Tibial nerve (tissue), 4 donors: ENCODE measurements at regions not wholly inside any gene's neighbourhood (a gene's known extent, or its start where the extent isn't known, plus 50 kb on each side); places are given as distances from the start of the nearest gene placed in this dataset.

ENCODE experiments used
- DNase-seq, 2 donors: peaks; one replicate each; pipeline ENCODE4 v3.0.0-alpha.2; 2019; ENCODE audit warnings: low spot score in 2 of 2
- H3K27ac ChIP-seq, 4 donors: fragments of 200-600 bp; sonication (generic) in 3 of 4; one replicate each; pipeline ENCODE4 v1.5.1; 2017 to 2019; ENCODE audit warnings: mild to moderate bottlenecking in 1 of 4
- H3K27me3 ChIP-seq, 2 donors: fragments of 200-600 bp; sonication (generic) in 1 of 2; one replicate each; pipeline versions ENCODE4 v1.5.1 to v1.6.0; 2017 to 2019
- H3K36me3 ChIP-seq, 3 donors: fragments of 200-600 bp; sonication (generic); one replicate each; pipeline ENCODE4 v1.5.1; 2018 to 2019
- H3K4me1 ChIP-seq, 4 donors: fragments of 200-600 bp; sonication (generic) in 3 of 4; one replicate each; pipeline ENCODE4 v1.5.1; 2017 to 2019
- H3K4me3 ChIP-seq, 4 donors: fragments of 200-600 bp; sonication (generic) in 3 of 4; one replicate each; pipeline ENCODE4 v1.5.1; 2017 to 2019; ENCODE audit warnings: mild to moderate bottlenecking in 1 of 4, moderate library complexity in 1 of 4
- H3K9me3 ChIP-seq, 4 donors: fragments of 200-600 bp; sonication (generic) in 3 of 4; one replicate each; pipeline ENCODE4 v1.5.1; 2017 to 2019
- EP300 ChIP-seq, 2 donors: sonication (generic); formaldehyde crosslinking; IDR thresholded peaks; one replicate each; pipeline ENCODE4 v1.6.1; 2017; ENCODE audit warnings: antibody characterized with exemption in 2 of 2, mild to moderate bottlenecking in 1 of 2
- POLR2A ChIP-seq, 2 donors: fragments of 450-650 bp; IDR thresholded peaks; one replicate each; pipeline ENCODE4 v1.6.1; 2017; ENCODE audit warnings: antibody characterized with exemption in 2 of 2, mild to moderate bottlenecking in 2 of 2, moderate library complexity in 2 of 2
- WGBS, 2 donors: methylation state at CpG; one replicate each; pipeline ENCODE4 v1.1.5; 2018; 5-methylcytosine and 5-hydroxymethylcytosine counted together
- TF ChIP-seq, protein P1 (sequence below), 5 experiments: fragments of 200-600 bp in 3 of 5; fragments of 450-650 bp in 2 of 5; sonication (generic) in 3 of 5; IDR thresholded peaks; one replicate each; pipeline ENCODE4 v1.5.1; 2016 to 2019; ENCODE audit warnings: antibody characterized with exemption in 5 of 5, mild to moderate bottlenecking in 3 of 5, moderate library complexity in 2 of 5

GRCh38 chr15:95970326-95970725 lies 360.2 kb upstream of the NR2F2 start:
- Histone ChIP-seq H3K27me3 (no peaks in the 10 kb centered on the region), H3K4me1 (peaks cover 0 to 13% (median 0%) of the 10 kb centered on the region in 4 donors), H3K36me3 (no peaks in the 10 kb centered on the region), H3K9me3 (peaks cover 0 to 3% (median 0%) of the 10 kb centered on the region in 4 donors), H3K27ac (no peak overlapping the region), H3K4me3 (no peak overlapping the region)
- no peak for DNase-seq
- 84 to 91% methylated on average over 3 of the region's 3 CpGs for WGBS, 2 donors
- TF ChIP-seq EP300 (IDR thresholded peaks at IDR 0.05) (no peak), POLR2A (IDR thresholded peaks at IDR 0.05) (no peak)
- TF ChIP-seq, protein P1, sequence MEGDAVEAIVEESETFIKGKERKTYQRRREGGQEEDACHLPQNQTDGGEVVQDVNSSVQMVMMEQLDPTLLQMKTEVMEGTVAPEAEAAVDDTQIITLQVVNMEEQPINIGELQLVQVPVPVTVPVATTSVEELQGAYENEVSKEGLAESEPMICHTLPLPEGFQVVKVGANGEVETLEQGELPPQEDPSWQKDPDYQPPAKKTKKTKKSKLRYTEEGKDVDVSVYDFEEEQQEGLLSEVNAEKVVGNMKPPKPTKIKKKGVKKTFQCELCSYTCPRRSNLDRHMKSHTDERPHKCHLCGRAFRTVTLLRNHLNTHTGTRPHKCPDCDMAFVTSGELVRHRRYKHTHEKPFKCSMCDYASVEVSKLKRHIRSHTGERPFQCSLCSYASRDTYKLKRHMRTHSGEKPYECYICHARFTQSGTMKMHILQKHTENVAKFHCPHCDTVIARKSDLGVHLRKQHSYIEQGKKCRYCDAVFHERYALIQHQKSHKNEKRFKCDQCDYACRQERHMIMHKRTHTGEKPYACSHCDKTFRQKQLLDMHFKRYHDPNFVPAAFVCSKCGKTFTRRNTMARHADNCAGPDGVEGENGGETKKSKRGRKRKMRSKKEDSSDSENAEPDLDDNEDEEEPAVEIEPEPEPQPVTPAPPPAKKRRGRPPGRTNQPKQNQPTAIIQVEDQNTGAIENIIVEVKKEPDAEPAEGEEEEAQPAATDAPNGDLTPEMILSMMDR (IDR thresholded peaks at IDR 0.05) = no peak

GRCh38 chr15:95972041-95972553 lies 358.4 kb upstream of the NR2F2 start:
- DNase-seq = peak; percentile 31 to 46
- 32 to 38% methylated on average over 6 of the region's 6 CpGs for WGBS, 2 donors
- peak in 1 of 2 donors; percentile 24 for TF ChIP-seq EP300 (IDR thresholded peaks at IDR 0.05)
- TF ChIP-seq, protein P1 (IDR thresholded peaks at IDR 0.05) = no peak
- TF ChIP-seq POLR2A (IDR thresholded peaks at IDR 0.05) = no peak
- Histone ChIP-seq H3K4me1 (peaks cover 0 to 13% (median 0%) of the 10 kb centered on the region in 4 donors), H3K27me3 (no peaks in the 10 kb centered on the region), H3K27ac (peak overlapping the region in 1 of 4 donors; percentile 41), H3K36me3 (no peaks in the 10 kb centered on the region), H3K9me3 (no peaks in the 10 kb centered on the region), H3K4me3 (no peak overlapping the region)

GRCh38 chr15:95972812-95973211 lies 357.7 kb upstream of the NR2F2 start:
- no peak overlapping the region for H3K27ac ChIP-seq
- no peaks in the 10 kb centered on the region for H3K9me3 ChIP-seq

GRCh38 chr15:95973566-95974256 lies 356.8 kb upstream of the NR2F2 start:
- Histone ChIP-seq H3K4me1 (peaks cover 0 to 13% (median 0%) of the 10 kb centered on the region in 4 donors), H3K9me3 (no peaks in the 10 kb centered on the region), H3K36me3 (no peaks in the 10 kb centered on the region), H3K4me3 (no peak overlapping the region), H3K27ac (no peak overlapping the region), H3K27me3 (no peaks in the 10 kb centered on the region)
- no peak for TF ChIP-seq EP300 (IDR thresholded peaks at IDR 0.05)
- no peak for TF ChIP-seq POLR2A (IDR thresholded peaks at IDR 0.05)
- TF ChIP-seq, protein P1 (IDR thresholded peaks at IDR 0.05) = no peak
- DNase-seq = no peak
- 40 to 58% methylated on average over 7 of the region's 7 CpGs for WGBS, 2 donors

More at GRCh38 chr15:95972812-95973211, 357.7 kb upstream of the NR2F2 start:
- 97 to 98% methylated on average over 4 of the region's 4 CpGs for WGBS, 2 donors
- no peak overlapping the region for H3K4me3 ChIP-seq
- no peaks in the 10 kb centered on the region for H3K36me3 ChIP-seq
- H3K4me1 ChIP-seq = peaks cover 0 to 13% (median 0%) of the 10 kb centered on the region in 4 donors
- no peak for DNase-seq
- no peaks in the 10 kb centered on the region for H3K27me3 ChIP-seq
- TF ChIP-seq EP300 (IDR thresholded peaks at IDR 0.05) = no peak
- TF ChIP-seq, protein P1 (IDR thresholded peaks at IDR 0.05) = no peak
- TF ChIP-seq POLR2A (IDR thresholded peaks at IDR 0.05) = no peak

DNA sequence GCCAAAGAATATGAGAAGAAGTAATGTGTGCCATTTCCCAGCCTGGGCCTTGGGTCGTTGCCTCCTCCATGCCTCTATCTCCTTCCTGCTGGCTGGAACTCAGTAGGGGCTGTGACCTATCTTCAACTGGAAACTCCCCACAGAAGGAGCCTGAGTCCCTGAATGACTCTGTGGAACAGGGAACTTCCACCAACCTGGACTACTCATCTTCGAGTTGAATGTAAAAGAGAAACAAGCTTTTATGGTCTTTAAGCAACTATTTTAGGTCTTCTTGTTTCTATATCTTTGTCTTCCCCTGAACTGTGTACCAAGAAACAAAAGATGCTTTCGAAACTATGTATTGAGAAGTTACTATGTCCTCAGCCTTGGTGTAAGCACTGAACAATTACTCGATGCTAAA lies 355.3 kb upstream of the NR2F2 start:
- Histone ChIP-seq H3K9me3 (no peaks in the 10 kb centered on the region), H3K4me3 (no peak overlapping the region), H3K27me3 (no peaks in the 10 kb centered on the region), H3K27ac (no peak overlapping the region), H3K4me1 (peaks cover 0 to 13% (median 0%) of the 10 kb centered on the region in 4 donors), H3K36me3 (no peaks in the 10 kb centered on the region)
- DNase-seq = no peak
- 90 to 91% methylated on average over 4 of the region's 4 CpGs for WGBS, 2 donors
- no peak for TF ChIP-seq POLR2A (IDR thresholded peaks at IDR 0.05)
- TF ChIP-seq EP300 (IDR thresholded peaks at IDR 0.05) = no peak
- TF ChIP-seq, protein P1 (IDR thresholded peaks at IDR 0.05) = no peak
